AG10803 (cell line): ENCODE measurements at regions not wholly inside any gene's neighbourhood (a gene's known extent, or its start where the extent isn't known, plus 50 kb on each side); places are given as distances from the start of the nearest gene placed in this dataset.
"Not testable (repeated sequence)": the region's sequence is repeated elsewhere in the genome, so short reads cannot be mapped to it uniquely, and the experiment has no call there.

Experiments used
- DNase-seq: peaks from one replicate; pipeline ENCODE4 v3.0.0; 2010; ENCODE audit warnings: low read depth
- H3K4me3 ChIP-seq: 2 replicates; pipeline ENCODE4 v1.5.1; 2011; ENCODE audit warnings: mild to moderate bottlenecking, low read length, control low read depth
- CTCF ChIP-seq: conservative IDR thresholded peaks from 2 replicates; pipeline ENCODE4 v1.5.1; 2011; ENCODE audit warnings: mild to moderate bottlenecking, low read length, control low read depth, inconsistent platforms

GRCh38 chr15:92797168-92798052 lies 102.7 kb upstream of the CHD2 start:
- peak; percentile 78 for DNase-seq
- H3K4me3 ChIP-seq, result no peak overlapping the region
- peak; percentile 71 for TF ChIP-seq CTCF

- DNase-seq, result no peak
- H3K4me3 ChIP-seq, result no peak overlapping the region
- TF ChIP-seq CTCF, result no peak
Observed at GRCh38 chr15:92800013-92800412, 100.1 kb upstream of the CHD2 start.

GRCh38 chr15:92800416-92801055 lies 99.6 kb upstream of the CHD2 start:
- not testable (repeated sequence) for H3K4me3 ChIP-seq, DNase-seq

- peak overlapping the region; percentile 35 for H3K4me3 ChIP-seq
- peak; percentile 98 for DNase-seq
Observed at GRCh38 chr15:92801056-92801773, 98.9 kb upstream of the CHD2 start.

- no peak for TF ChIP-seq CTCF
- DNase-seq, result peak; percentile 97
- H3K4me3 ChIP-seq, result peak overlapping the region; percentile 35
Observed at GRCh38 chr15:92801774-92802464, 98.2 kb upstream of the CHD2 start.

- no peak for TF ChIP-seq CTCF
- no peak overlapping the region for H3K4me3 ChIP-seq
Observed at GRCh38 chr15:92803536-92803851, 96.6 kb upstream of the CHD2 start.

GRCh38 chr15:92803852-92804609 lies 96.1 kb upstream of the CHD2 start:
- H3K4me3 ChIP-seq, result no peak overlapping the region
- TF ChIP-seq CTCF, result no peak
- peak; percentile 100 for DNase-seq

More at GRCh38 chr15:92803536-92803851, 96.6 kb upstream of the CHD2 start:
- DNase-seq, result no peak

GRCh38 chr15:92804610-92804936 lies 95.6 kb upstream of the CHD2 start:
- not testable (repeated sequence) for H3K4me3 ChIP-seq, DNase-seq
